Hepatocyte (in vitro differentiated cells): ENCODE measurements at regions not wholly inside any gene's neighbourhood (a gene's known extent, or its start where the extent isn't known, plus 50 kb on each side); places are given as distances from the start of the nearest gene placed in this dataset.

ENCODE experiments used
- DNase-seq: peaks from one replicate; pipeline ENCODE4 v3.0.0-alpha.2; 2016; ENCODE audit warnings: low spot score
- H2AFZ ChIP-seq: fragments of 200-600 bp; sonication (generic); 2 replicates; pipeline ENCODE4 v1.6.0; 2016; ENCODE audit warnings: antibody characterized with exemption, mild to moderate bottlenecking
- H3K27ac ChIP-seq: fragments of 200-600 bp; sonication (generic); 2 replicates; pipeline ENCODE4 v1.5.1; 2016; ENCODE audit warnings: mild to moderate bottlenecking
- H3K27me3 ChIP-seq: fragments of 200-600 bp; sonication (generic); 2 replicates; pipeline ENCODE4 v1.6.1; 2016
- H3K36me3 ChIP-seq: fragments of 200-600 bp; sonication (generic); replicated peaks from 2 replicates; pipeline ENCODE4 v1.5.1; 2016; ENCODE audit warnings: low read depth; ENCODE audit not compliant: insufficient read depth
- H3K4me1 ChIP-seq: fragments of 200-600 bp; sonication (generic); 2 replicates; pipeline ENCODE4 v1.5.1; 2016; ENCODE audit warnings: mild to moderate bottlenecking, moderate library complexity; ENCODE audit not compliant: insufficient read depth
- H3K4me2 ChIP-seq: fragments of 200-600 bp; sonication (generic); 2 replicates; pipeline ENCODE4 v1.6.0; 2016
- H3K4me3 ChIP-seq: fragments of 200-600 bp; sonication (generic); 2 replicates; pipeline ENCODE4 v1.5.1; 2016; ENCODE audit warnings: mild to moderate bottlenecking
- H3K79me2 ChIP-seq: fragments of 200-600 bp; sonication (generic); 2 replicates; pipeline ENCODE4 v1.6.0; 2017; ENCODE audit warnings: mild to moderate bottlenecking
- H3K9me2 ChIP-seq: fragments of 200-600 bp; sonication (generic); replicated peaks from 2 replicates; pipeline ENCODE4 v1.6.0; 2017; ENCODE audit warnings: mild to moderate bottlenecking; ENCODE audit not compliant: insufficient read depth
- H3K9me3 ChIP-seq: fragments of 200-600 bp; sonication (generic); 2 replicates; pipeline ENCODE4 v1.5.1; 2016; ENCODE audit warnings: low read depth, mild to moderate bottlenecking
- H4K20me1 ChIP-seq: fragments of 200-600 bp; sonication (generic); 2 replicates; pipeline ENCODE4 v1.6.0; 2016; ENCODE audit warnings: mild to moderate bottlenecking; ENCODE audit not compliant: insufficient read depth, poor library complexity, severe bottlenecking
- EZH2 ChIP-seq: fragments of 200-600 bp; sonication (generic); IDR thresholded peaks from 2 replicates; pipeline ENCODE4 v1.6.1; 2016; ENCODE audit warnings: antibody characterized with exemption, mild to moderate bottlenecking, borderline replicate concordance
- EZH2phosphoT487 ChIP-seq: fragments of 200-600 bp; sonication (generic); IDR thresholded peaks from one replicate; pipeline ENCODE4 v1.6.1; 2018; ENCODE audit warnings: antibody characterized with exemption, mild to moderate bottlenecking, low read depth, moderate library complexity; ENCODE audit not compliant: unreplicated experiment, severe bottlenecking
- WGBS: methylation state at CpG from one replicate; pipeline ENCODE4 v1.1.6; 2016; ENCODE audit warnings: low lambda C conversion rate; ENCODE audit errors: missing lambda C conversion rate; 5-methylcytosine and 5-hydroxymethylcytosine counted together
- TF ChIP-seq, protein P1 (sequence below): fragments of 200-600 bp; sonication (generic); IDR thresholded peaks from 2 replicates; pipeline ENCODE4 v1.5.1; 2016; ENCODE audit warnings: antibody characterized with exemption, mild to moderate bottlenecking; ENCODE audit not compliant: poor library complexity

- H3K4me2 ChIP-seq = peak overlapping the region; percentile 60
- no peaks in the 10 kb centered on the region for H3K9me3 ChIP-seq
- no peaks in the 10 kb centered on the region for H3K79me2 ChIP-seq
- no peaks in the 10 kb centered on the region for H3K27me3 ChIP-seq
- TF ChIP-seq, protein P1, sequence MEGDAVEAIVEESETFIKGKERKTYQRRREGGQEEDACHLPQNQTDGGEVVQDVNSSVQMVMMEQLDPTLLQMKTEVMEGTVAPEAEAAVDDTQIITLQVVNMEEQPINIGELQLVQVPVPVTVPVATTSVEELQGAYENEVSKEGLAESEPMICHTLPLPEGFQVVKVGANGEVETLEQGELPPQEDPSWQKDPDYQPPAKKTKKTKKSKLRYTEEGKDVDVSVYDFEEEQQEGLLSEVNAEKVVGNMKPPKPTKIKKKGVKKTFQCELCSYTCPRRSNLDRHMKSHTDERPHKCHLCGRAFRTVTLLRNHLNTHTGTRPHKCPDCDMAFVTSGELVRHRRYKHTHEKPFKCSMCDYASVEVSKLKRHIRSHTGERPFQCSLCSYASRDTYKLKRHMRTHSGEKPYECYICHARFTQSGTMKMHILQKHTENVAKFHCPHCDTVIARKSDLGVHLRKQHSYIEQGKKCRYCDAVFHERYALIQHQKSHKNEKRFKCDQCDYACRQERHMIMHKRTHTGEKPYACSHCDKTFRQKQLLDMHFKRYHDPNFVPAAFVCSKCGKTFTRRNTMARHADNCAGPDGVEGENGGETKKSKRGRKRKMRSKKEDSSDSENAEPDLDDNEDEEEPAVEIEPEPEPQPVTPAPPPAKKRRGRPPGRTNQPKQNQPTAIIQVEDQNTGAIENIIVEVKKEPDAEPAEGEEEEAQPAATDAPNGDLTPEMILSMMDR = no peak
- no peak for TF ChIP-seq EZH2
- TF ChIP-seq EZH2phosphoT487 = no peak
- H3K36me3 ChIP-seq = no peaks in the 10 kb centered on the region
- no peaks in the 10 kb centered on the region for H4K20me1 ChIP-seq
- peak overlapping the region; percentile 96 for H3K27ac ChIP-seq
- no peak for DNase-seq
- no peak overlapping the region for H3K4me3 ChIP-seq
- no peak overlapping the region for H2AFZ ChIP-seq
- H3K9me2 ChIP-seq = no peaks in the 10 kb centered on the region
- peaks cover 39% of the 10 kb centered on the region for H3K4me1 ChIP-seq
- WGBS = 57% methylated on average over 7 of the region's 7 CpGs
Observed at GRCh38 chrX:69107747-69108401, 57.4 kb downstream of the PJA1 start.

DNA sequence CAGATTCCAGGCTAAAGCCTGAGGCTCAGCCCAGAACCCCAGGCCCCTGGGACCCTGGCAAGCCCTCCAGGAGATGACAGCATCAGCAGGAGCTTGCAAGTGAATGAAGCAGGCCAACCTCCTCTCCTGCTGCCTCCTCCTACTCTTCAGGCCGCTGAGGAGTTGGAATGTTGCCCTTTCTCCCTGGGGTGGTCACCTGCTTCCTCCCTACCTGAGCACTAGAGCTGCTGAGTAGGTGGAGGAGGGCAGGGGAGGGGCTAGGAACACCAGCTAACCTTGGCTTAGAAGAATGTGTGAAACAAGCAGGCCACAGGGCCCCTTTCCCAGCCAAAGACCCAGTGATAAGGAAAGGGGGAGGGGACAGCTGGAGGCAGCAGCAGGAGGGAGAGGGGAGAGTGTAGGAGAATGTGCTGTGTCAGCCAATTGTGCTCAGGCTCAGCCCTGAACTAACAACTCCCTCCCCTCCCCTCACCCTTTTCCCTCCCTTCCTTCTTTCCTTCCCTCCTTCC is 58.0 kb downstream of the PJA1 start:
- no peaks in the 10 kb centered on the region for H3K79me2 ChIP-seq
- no peak overlapping the region for H2AFZ ChIP-seq
- H3K4me3 ChIP-seq = no peak overlapping the region
- no peaks in the 10 kb centered on the region for H3K36me3 ChIP-seq
- H3K27ac ChIP-seq = peak overlapping the region; percentile 96
- no peaks in the 10 kb centered on the region for H3K9me3 ChIP-seq
- 20% methylated on average over 1 of the region's 1 CpG for WGBS
- H3K9me2 ChIP-seq = no peaks in the 10 kb centered on the region
- H3K4me1 ChIP-seq = peaks cover 39% of the 10 kb centered on the region
- H4K20me1 ChIP-seq = no peaks in the 10 kb centered on the region
- peak overlapping the region; percentile 60 for H3K4me2 ChIP-seq
- TF ChIP-seq EZH2phosphoT487 (no peak), EZH2 (no peak)
- TF ChIP-seq, protein P1 = no peak
- peak; percentile 86 for DNase-seq
- H3K27me3 ChIP-seq = no peaks in the 10 kb centered on the region

- H3K79me2 ChIP-seq = no peaks in the 10 kb centered on the region
- H4K20me1 ChIP-seq = no peaks in the 10 kb centered on the region
- H3K4me3 ChIP-seq = no peak overlapping the region
- H3K4me2 ChIP-seq = no peak overlapping the region
- H3K27me3 ChIP-seq = no peaks in the 10 kb centered on the region
- H3K9me2 ChIP-seq = no peaks in the 10 kb centered on the region
- 57% methylated on average over 10 of the region's 10 CpGs for WGBS
- H3K27ac ChIP-seq = peak overlapping the region; percentile 62
- peaks cover 33% of the 10 kb centered on the region for H3K4me1 ChIP-seq
- no peak overlapping the region for H2AFZ ChIP-seq
- H3K36me3 ChIP-seq = no peaks in the 10 kb centered on the region
- no peak for TF ChIP-seq EZH2phosphoT487
- no peak for TF ChIP-seq EZH2
- TF ChIP-seq, protein P1 = no peak
- no peaks in the 10 kb centered on the region for H3K9me3 ChIP-seq
- DNase-seq = no peak
Observed at GRCh38 chrX:69104756-69105434, 60.4 kb downstream of the PJA1 start.
